Immature natural killer cell (primary cell): ENCODE measurements at regions not wholly inside any gene's neighbourhood (a gene's known extent, or its start where the extent isn't known, plus 50 kb on each side); places are given as distances from the start of the nearest gene placed in this dataset.
"Not testable (repeated sequence)": the region's sequence is repeated elsewhere in the genome, so short reads cannot be mapped to it uniquely, and the experiment has no call there.

Source experiments
- DNase-seq, 3 donors: peaks; one replicate each; pipeline ENCODE4 v3.0.0; 2022; ENCODE audit warnings: mixed read lengths in 1 of 3
- H3K27ac Mint-ChIP-seq, 6 donors: one replicate each; pipeline ENCODE4 v1.8.0; 2020; ENCODE audit warnings: mixed read lengths in 6 of 6, mild to moderate bottlenecking in 5 of 6, inconsistent platforms in 4 of 6, moderate library complexity in 3 of 6
- H3K27me3 Mint-ChIP-seq, 3 donors: one replicate each; pipeline ENCODE4 v1.8.0; 2020 to 2021; ENCODE audit warnings: low read depth in 3 of 3, mild to moderate bottlenecking in 3 of 3, mixed read lengths in 3 of 3, moderate library complexity in 3 of 3, inconsistent platforms in 1 of 3
- H3K36me3 Mint-ChIP-seq, 3 donors: one replicate each; pipeline ENCODE4 v1.8.0; 2020; ENCODE audit warnings: mixed read lengths in 3 of 3, inconsistent platforms in 2 of 3, mild to moderate bottlenecking in 2 of 3
- H3K4me1 Mint-ChIP-seq, 2 donors: one replicate each; pipeline ENCODE4 v1.8.0; 2020; ENCODE audit warnings: inconsistent platforms in 2 of 2, mild to moderate bottlenecking in 2 of 2, mixed read lengths in 2 of 2, moderate library complexity in 1 of 2
- H3K4me3 Mint-ChIP-seq, 5 donors: one replicate each; pipeline ENCODE4 v1.8.0; 2020; ENCODE audit warnings: mild to moderate bottlenecking in 5 of 5, mixed read lengths in 5 of 5, inconsistent platforms in 3 of 5, moderate library complexity in 3 of 5
- H3K9me3 Mint-ChIP-seq, 6 donors: one replicate each; pipeline ENCODE4 v1.8.0; 2020; ENCODE audit warnings: mild to moderate bottlenecking in 6 of 6, mixed read lengths in 6 of 6, inconsistent platforms in 4 of 6, moderate library complexity in 3 of 6

- H3K4me3 Mint-ChIP-seq, H3K27ac Mint-ChIP-seq, H3K36me3 Mint-ChIP-seq, H3K9me3 Mint-ChIP-seq, DNase-seq, H3K4me1 Mint-ChIP-seq: not testable (repeated sequence)
- H3K27me3 Mint-ChIP-seq = peaks cover 5 to 14% (median 6%) of the 10 kb centered on the region in 3 donors
Measured at GRCh38 chr2:238618494-238619283, 192.0 kb downstream of the ASB1 start.

DNA sequence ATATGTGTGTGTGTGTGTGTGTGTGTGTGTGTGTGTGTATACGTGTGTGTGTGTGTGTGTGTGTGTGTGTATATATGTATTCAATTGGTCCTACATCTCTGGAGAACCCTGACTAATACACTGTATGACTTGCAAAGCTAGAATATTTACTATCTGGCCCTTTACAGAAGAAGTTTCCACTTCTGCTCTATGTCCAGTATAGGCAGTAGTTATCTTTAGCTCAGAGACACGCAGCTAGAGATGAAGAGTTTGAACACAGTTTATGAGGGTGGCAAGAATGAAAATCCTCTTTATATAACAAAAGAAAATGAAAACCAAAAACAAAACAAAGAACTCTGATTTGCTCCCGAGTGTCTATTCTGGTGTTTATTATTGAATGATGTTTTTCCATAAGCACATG lies 201.2 kb downstream of the ASB1 start:
- H3K4me1 Mint-ChIP-seq = no peaks in the 10 kb centered on the region
- no peak overlapping the region for H3K27ac Mint-ChIP-seq
- no peak for DNase-seq
- peaks cover 0 to 1% (median 0%) of the 10 kb centered on the region in 6 donors for H3K9me3 Mint-ChIP-seq
- H3K27me3 Mint-ChIP-seq = peaks cover 0 to 6% (median 4%) of the 10 kb centered on the region in 3 donors
- H3K4me3 Mint-ChIP-seq = no peak overlapping the region
- H3K36me3 Mint-ChIP-seq = peaks cover 0 to 3% (median 0%) of the 10 kb centered on the region in 3 donors

- no peak for DNase-seq
- Mint-ChIP-seq H3K27ac (no peak overlapping the region), H3K4me3 (no peak overlapping the region), H3K36me3 (peaks cover 0 to 3% (median 0%) of the 10 kb centered on the region in 3 donors), H3K4me1 (no peaks in the 10 kb centered on the region), H3K9me3 (no peaks in the 10 kb centered on the region), H3K27me3 (peaks cover 0 to 7% (median 4%) of the 10 kb centered on the region in 3 donors)
Measured at GRCh38 chr2:238629064-238629463, 202.3 kb downstream of the ASB1 start.

DNA sequence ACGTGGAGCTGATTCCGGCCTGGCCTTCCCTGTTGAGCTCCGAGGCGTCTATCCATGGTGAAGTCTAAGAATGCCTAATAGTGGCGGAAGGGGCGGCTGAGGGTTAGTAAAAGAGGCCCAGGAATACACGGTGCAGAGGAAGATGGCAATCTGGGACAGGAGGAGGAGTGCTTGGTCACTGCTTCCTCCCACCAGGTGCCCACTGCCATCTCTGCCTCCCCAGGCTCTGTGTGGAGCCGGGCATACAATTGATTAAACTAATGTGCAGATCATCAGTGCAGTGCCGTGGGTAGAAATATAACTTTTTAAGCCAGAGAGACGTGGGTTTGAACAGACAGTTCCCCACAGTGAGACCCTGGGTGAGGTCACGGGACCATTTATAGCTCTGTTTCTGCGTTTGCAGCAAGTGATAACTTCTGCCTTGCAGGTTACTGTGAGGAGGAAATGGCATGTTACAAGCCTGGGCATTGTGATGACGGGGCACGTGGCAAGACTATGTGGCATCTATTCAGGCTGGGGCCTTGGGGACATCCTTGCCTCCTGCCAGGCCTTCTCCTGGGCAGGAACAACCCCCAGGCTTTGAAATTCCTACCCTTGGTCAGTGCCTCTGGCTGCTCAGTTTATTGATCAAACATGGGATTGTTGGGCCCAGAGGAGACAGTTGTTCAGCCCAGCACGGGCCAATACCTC lies 204.9 kb downstream of the ASB1 start:
- DNase-seq = no peak
- H3K9me3 Mint-ChIP-seq = no peaks in the 10 kb centered on the region
- no peaks in the 10 kb centered on the region for H3K4me1 Mint-ChIP-seq
- H3K27me3 Mint-ChIP-seq = peaks cover 0 to 7% (median 7%) of the 10 kb centered on the region in 3 donors
- no peak overlapping the region for H3K4me3 Mint-ChIP-seq
- no peaks in the 10 kb centered on the region for H3K36me3 Mint-ChIP-seq
- no peak overlapping the region for H3K27ac Mint-ChIP-seq

GRCh38 chr2:238632181-238633060 lies 205.7 kb downstream of the ASB1 start:
- no peaks in the 10 kb centered on the region for H3K4me1 Mint-ChIP-seq
- no peak overlapping the region for H3K27ac Mint-ChIP-seq
- no peak for DNase-seq
- H3K9me3 Mint-ChIP-seq = no peaks in the 10 kb centered on the region
- H3K36me3 Mint-ChIP-seq = no peaks in the 10 kb centered on the region
- H3K4me3 Mint-ChIP-seq = no peak overlapping the region
- H3K27me3 Mint-ChIP-seq = peaks cover 0 to 10% (median 5%) of the 10 kb centered on the region in 3 donors

- Mint-ChIP-seq H3K27me3 (peaks cover 0 to 8% (median 3%) of the 10 kb centered on the region in 3 donors), H3K4me1 (no peaks in the 10 kb centered on the region), H3K27ac (no peak overlapping the region), H3K9me3 (no peaks in the 10 kb centered on the region), H3K36me3 (no peaks in the 10 kb centered on the region), H3K4me3 (no peak overlapping the region)
- DNase-seq = no peak
Measured at GRCh38 chr2:238633426-238634328, 206.9 kb downstream of the ASB1 start.

DNA sequence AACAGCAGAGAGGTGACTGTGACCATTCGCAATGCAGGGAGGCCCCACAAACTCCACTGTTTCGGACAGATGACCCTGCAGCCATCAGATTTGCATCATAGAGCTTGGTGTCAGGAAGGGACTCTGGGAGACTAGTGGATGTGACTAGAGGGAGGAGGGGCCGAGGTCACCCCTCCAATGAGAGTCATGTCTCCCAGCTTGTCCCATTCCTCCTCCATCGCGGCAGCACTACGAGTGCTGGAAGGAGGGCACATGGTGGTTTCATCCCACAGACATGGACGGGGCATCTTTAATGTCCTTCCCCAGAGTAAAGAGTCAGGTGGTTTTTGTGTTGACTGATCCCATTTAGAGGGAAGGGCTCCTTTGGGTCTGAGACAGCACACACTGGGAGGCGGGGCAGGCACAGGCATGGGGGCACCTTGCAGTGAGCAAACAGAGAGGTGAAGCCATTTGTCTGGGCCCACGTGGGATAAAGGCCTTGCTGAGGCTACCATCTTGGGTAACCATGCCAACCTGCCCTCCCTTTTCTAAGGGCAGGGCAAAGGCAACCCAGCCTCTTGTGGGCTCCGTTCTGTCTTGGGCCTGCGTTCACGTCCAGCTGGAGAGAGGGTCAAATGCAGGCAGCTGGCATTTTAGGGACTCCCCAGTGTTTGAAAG lies 208.1 kb downstream of the ASB1 start:
- no peak overlapping the region for H3K4me3 Mint-ChIP-seq
- no peak overlapping the region for H3K27ac Mint-ChIP-seq
- peaks cover 0 to 8% (median 3%) of the 10 kb centered on the region in 3 donors for H3K27me3 Mint-ChIP-seq
- no peaks in the 10 kb centered on the region for H3K4me1 Mint-ChIP-seq
- DNase-seq = no peak
- H3K36me3 Mint-ChIP-seq = no peaks in the 10 kb centered on the region
- no peaks in the 10 kb centered on the region for H3K9me3 Mint-ChIP-seq

- Mint-ChIP-seq H3K4me1 (no peaks in the 10 kb centered on the region), H3K9me3 (no peaks in the 10 kb centered on the region), H3K4me3 (no peak overlapping the region), H3K27ac (no peak overlapping the region), H3K27me3 (peaks cover under 1 to 8% (median 3%) of the 10 kb centered on the region in 3 donors), H3K36me3 (no peaks in the 10 kb centered on the region)
- DNase-seq = no peak
Measured at GRCh38 chr2:238635647-238636051, 208.9 kb downstream of the ASB1 start.

GRCh38 chr2:238636269-238637073 lies 209.7 kb downstream of the ASB1 start:
- Mint-ChIP-seq H3K27ac (no peak overlapping the region), H3K27me3 (peaks cover 2 to 8% (median 3%) of the 10 kb centered on the region in 3 donors), H3K4me1 (no peaks in the 10 kb centered on the region), H3K36me3 (no peaks in the 10 kb centered on the region), H3K9me3 (no peaks in the 10 kb centered on the region), H3K4me3 (no peak overlapping the region)
- DNase-seq = no peak

DNA sequence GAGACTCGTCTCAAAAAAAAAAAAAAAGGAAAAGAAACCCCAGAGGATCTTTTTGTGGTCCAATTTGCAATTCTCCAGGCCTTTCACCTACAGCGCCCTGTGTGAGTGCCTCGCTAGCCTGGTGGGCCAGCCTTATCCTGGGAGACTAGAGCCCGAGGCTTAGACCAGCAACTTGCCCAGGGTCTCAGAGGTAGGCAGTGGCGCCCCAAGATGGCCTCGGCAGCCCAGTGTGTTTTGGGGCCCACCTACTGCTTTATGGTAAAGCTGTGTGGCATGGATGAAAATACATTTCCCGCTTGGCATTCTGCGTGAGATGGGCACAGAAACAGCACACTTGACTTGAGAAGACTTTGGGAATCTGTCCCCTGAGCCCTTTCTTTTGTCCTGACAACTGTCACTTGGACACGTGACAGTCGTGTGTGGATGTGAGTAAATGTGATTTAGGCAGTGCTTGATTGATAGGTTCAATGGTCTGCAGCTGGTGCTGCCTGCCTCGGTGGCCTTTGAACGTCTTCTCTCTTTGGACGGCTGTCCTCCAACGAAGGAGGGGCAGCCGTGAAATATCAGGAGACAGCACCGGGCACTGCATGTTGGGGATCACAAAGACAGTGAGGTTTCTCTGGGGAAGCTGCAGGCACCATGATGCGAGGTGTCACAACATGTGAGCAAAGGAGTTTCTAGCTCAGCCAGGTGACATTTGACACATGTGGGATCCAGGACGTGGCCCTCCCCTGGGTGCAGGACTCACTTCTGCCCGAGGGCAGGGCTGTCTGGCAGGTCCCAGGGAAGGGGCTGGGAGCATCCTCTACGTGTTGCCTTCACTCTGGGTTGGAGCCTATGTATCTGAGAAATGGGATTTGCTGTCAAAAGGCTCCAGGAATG lies 209.5 kb upstream of the TWIST2 start:
- Mint-ChIP-seq H3K4me3 (no peak overlapping the region), H3K27me3 (peaks cover 2 to 5% (median 5%) of the 10 kb centered on the region in 3 donors), H3K36me3 (no peaks in the 10 kb centered on the region), H3K27ac (no peak overlapping the region), H3K4me1 (no peaks in the 10 kb centered on the region), H3K9me3 (no peaks in the 10 kb centered on the region)
- no peak for DNase-seq

DNA sequence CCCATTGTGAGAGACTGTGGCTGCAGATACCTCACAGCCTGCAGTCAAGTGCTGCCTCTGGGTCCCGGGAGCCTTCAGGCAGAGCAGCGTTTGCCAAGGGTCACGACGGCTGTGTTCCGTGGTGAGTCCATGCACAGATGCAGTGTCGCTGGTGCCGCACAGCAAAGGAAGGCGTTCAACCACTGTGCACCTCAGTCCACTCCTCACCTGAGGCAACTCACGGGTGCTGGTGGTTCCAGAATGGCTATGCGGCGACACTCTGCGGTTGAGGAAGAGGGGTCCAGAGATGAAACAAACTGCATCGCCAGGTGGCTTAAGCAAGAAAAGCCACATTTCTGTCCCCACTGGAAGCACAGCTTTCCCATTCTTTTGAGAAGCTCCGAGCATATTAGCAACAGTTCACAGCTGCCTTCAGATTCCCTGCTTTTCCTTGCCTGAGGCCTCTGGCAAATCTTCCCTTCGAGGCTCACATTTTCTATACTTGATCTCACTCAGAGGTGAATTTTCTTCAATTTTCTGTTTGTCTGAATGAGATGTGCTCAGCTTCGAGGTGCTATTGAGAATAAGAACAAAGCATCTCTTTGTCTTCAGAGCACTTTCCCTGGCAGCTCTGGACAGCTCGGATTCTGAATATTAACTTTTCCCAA lies 208.8 kb upstream of the TWIST2 start:
- peaks cover 2 to 7% (median 5%) of the 10 kb centered on the region in 3 donors for H3K27me3 Mint-ChIP-seq
- no peaks in the 10 kb centered on the region for H3K36me3 Mint-ChIP-seq
- no peak overlapping the region for H3K27ac Mint-ChIP-seq
- no peaks in the 10 kb centered on the region for H3K9me3 Mint-ChIP-seq
- H3K4me1 Mint-ChIP-seq = no peaks in the 10 kb centered on the region
- no peak overlapping the region for H3K4me3 Mint-ChIP-seq
- no peak for DNase-seq
